Endothelial cell of umbilical vein (primary cell): ENCODE measurements at regions not wholly inside any gene's neighbourhood (a gene's known extent, or its start where the extent isn't known, plus 50 kb on each side); places are given as distances from the start of the nearest gene placed in this dataset.

ENCODE experiments used
- BruUV-seq: library from RNA; stranded (reverse); fragments of 400-500 nt; replicated peaks from 2 replicates; lab custom pipeline; 2021; lab: Mats Ljungman, UMichigan
- CTCF ChIA-PET: fragments of 300-600, 350-600 bp; sonication (Branson Sonifier 250); formaldehyde crosslinking; loops from one replicate; lab custom pipeline; 2021; ENCODE audit warnings: antibody characterized with exemption, inconsistent platforms; lab: Charles Lee
- POLR2A ChIA-PET: fragments of 300-600, 350-600 bp; sonication (Branson Sonifier 250); formaldehyde crosslinking; loops from one replicate; lab custom pipeline; 2021; ENCODE audit warnings: antibody characterized with exemption, inconsistent platforms; lab: Charles Lee
- DNase-seq: peaks from one replicate; pipeline ENCODE4 v3.0.0-alpha.2; 2011; ENCODE audit warnings: low read depth, low spot score
- FAIRE-seq: peaks from 2 replicates; lab custom pipeline; 2011; peaks lifted over from hg19 to GRCh38; lab: Jason Lieb, UNC
- H2AFZ ChIP-seq: 2 replicates; pipeline ENCODE4 v1.6.0; 2012; ENCODE audit warnings: low read depth, low read length, control low read depth, inconsistent platforms
- H3K27ac ChIP-seq: 2 replicates; pipeline ENCODE4 v1.5.1; 2011; ENCODE audit warnings: low read depth, mild to moderate bottlenecking, control low read depth, low read length, moderate library complexity; ENCODE audit not compliant: insufficient read depth
- H3K27me3 ChIP-seq, 2 experiments: 2 replicates each; pipeline versions ENCODE4 v1.6.0 to v1.6.1; 2011; ENCODE audit warnings: low read length in 2 of 2, mixed read lengths in 1 of 2; ENCODE audit not compliant: control insufficient read depth in 2 of 2, insufficient read depth in 2 of 2
- H3K36me3 ChIP-seq, 2 experiments: 2 replicates in 1 of 2; 3 replicates in 1 of 2; pipeline ENCODE4 v1.5.1; 2011; ENCODE audit warnings: low read length in 2 of 2, mild to moderate bottlenecking in 1 of 2, moderate library complexity in 1 of 2; ENCODE audit not compliant: control insufficient read depth in 2 of 2, insufficient read depth in 2 of 2; ENCODE audit errors: extremely low read depth in 1 of 2
- H3K4me1 ChIP-seq: 3 replicates; pipeline ENCODE4 v1.5.1; 2011; ENCODE audit warnings: mild to moderate bottlenecking, low read length; ENCODE audit not compliant: control insufficient read depth, insufficient read depth; ENCODE audit errors: extremely low read depth
- H3K4me2 ChIP-seq: 2 replicates; pipeline ENCODE4 v1.6.1; 2011; ENCODE audit warnings: low read length, control low read depth, mixed read lengths; ENCODE audit not compliant: insufficient read depth
- H3K4me3 ChIP-seq, 3 experiments: fragments of 200-600 bp in 1 of 3; sonication (generic), shearing (Covaris generic) in 1 of 3; replicated peaks in 1 of 3; 2 replicates each; pipeline ENCODE4 v1.5.1; 2011 to 2016; ENCODE audit warnings: control low read depth in 3 of 3, low read length in 3 of 3, mild to moderate bottlenecking in 2 of 3, inconsistent platforms in 1 of 3, low read depth in 1 of 3, moderate library complexity in 1 of 3; ENCODE audit not compliant: insufficient read depth in 1 of 3
- H3K79me2 ChIP-seq: 2 replicates; pipeline ENCODE4 v1.6.0; 2012; ENCODE audit warnings: low read length, inconsistent platforms; ENCODE audit not compliant: control insufficient read depth, insufficient read depth
- H3K9ac ChIP-seq: replicated peaks from 2 replicates; pipeline ENCODE3; 2011; ENCODE audit warnings: low read length, control low read depth; ENCODE audit not compliant: insufficient read depth; ENCODE audit errors: extremely low read depth
- H3K9me1 ChIP-seq: replicated peaks from 3 replicates; pipeline ENCODE4 v1.6.0; 2011; ENCODE audit warnings: mild to moderate bottlenecking, low read length; ENCODE audit not compliant: control insufficient read depth, insufficient read depth; ENCODE audit errors: extremely low read depth
- H3K9me3 ChIP-seq: replicated peaks from 2 replicates; pipeline ENCODE4 v1.5.1; 2012; ENCODE audit warnings: low read length, inconsistent platforms; ENCODE audit not compliant: control insufficient read depth, insufficient read depth
- H4K20me1 ChIP-seq: replicated peaks from 2 replicates; pipeline ENCODE3; 2011; ENCODE audit warnings: mild to moderate bottlenecking, low read length; ENCODE audit not compliant: control insufficient read depth, insufficient read depth; ENCODE audit errors: extremely low read depth
- EZH2 ChIP-seq: IDR thresholded peaks from 2 replicates; pipeline ENCODE4 v1.6.1; 2012; ENCODE audit warnings: borderline replicate concordance, low read depth, mild to moderate bottlenecking, moderate library complexity, low read length, inconsistent platforms; ENCODE audit not compliant: severe bottlenecking
- FOS ChIP-seq: IDR thresholded peaks from 2 replicates; pipeline ENCODE4 v1.6.1; 2011; ENCODE audit warnings: mild to moderate bottlenecking, low read length, moderate library complexity, borderline replicate concordance; ENCODE audit not compliant: insufficient read depth
- GATA2 ChIP-seq: IDR thresholded peaks from 2 replicates; pipeline ENCODE4 v1.7.0; 2011; ENCODE audit warnings: low read depth, mild to moderate bottlenecking, moderate library complexity, mixed read lengths, low read length; ENCODE audit not compliant: insufficient read length, insufficient read depth
- JUN ChIP-seq: IDR thresholded peaks from 2 replicates; pipeline ENCODE4 v1.6.1; 2011; ENCODE audit warnings: borderline replicate concordance, low read depth; ENCODE audit not compliant: insufficient read length, insufficient read depth
- MYC ChIP-seq: IDR thresholded peaks from one replicate; pipeline ENCODE4 v1.6.1; 2011; ENCODE audit warnings: mild to moderate bottlenecking, low read depth, low read length
- POLR2A ChIP-seq: IDR thresholded peaks from 2 replicates; pipeline ENCODE4 v1.6.1; 2012; ENCODE audit warnings: low read depth, mild to moderate bottlenecking, control low read depth, low read length
- POLR2AphosphoS5 ChIP-seq: IDR thresholded peaks from 2 replicates; pipeline ENCODE4 v1.6.1; 2012; ENCODE audit warnings: low read depth, mild to moderate bottlenecking, control low read depth, low read length, moderate library complexity; ENCODE audit not compliant: insufficient read depth
- dilution Hi-C: fragments of 300-500 bp; cut with MboI; formaldehyde crosslinking; loops from one replicate; pipeline ENCODE4 v1.15.0; 2019; ENCODE audit warnings: low sequenced_read_pairs; ENCODE audit not compliant: extremely low pct_ligation_motif_present
- intact Hi-C: fragments of 100-400 bp; cut with micrococcal nuclease; formaldehyde crosslinking; loops from one replicate; pipeline ENCODE4 v1.10.0; 2022
- TF ChIP-seq, protein P1 (sequence below): IDR thresholded peaks from 2 replicates; pipeline ENCODE4 v1.6.1; 2011; ENCODE audit not compliant: insufficient read depth, insufficient read length
- TF ChIP-seq, protein P2 (sequence below), 2 donors: IDR thresholded peaks; 1 replicate in 1 of 2; 2 replicates in 1 of 2; pipeline ENCODE4 v1.5.1; 2011; ENCODE audit warnings: low read length in 2 of 2, mild to moderate bottlenecking in 2 of 2, moderate library complexity in 2 of 2, control low read depth in 1 of 2, inconsistent platforms in 1 of 2, low read depth in 1 of 2; ENCODE audit not compliant: insufficient read depth in 1 of 2; ENCODE audit errors: extremely low read depth in 1 of 2

DNA sequence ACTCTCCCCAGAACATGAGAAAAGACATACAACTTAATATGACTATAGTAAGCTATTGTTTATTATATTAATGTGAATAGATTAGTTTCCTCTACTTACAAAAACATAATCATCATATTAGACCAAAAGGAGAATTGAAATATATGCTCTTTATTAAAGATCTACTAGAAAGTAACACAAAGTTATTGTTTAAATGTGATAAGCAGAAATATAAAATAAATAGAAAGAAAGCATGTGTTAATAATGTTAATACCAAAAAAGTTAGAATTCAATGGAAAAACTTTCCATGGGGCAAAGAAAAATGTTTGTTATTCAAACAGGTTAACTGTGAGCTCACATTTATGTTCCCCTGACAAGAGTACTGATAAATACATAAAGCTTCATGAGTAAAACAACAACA is 421.4 kb upstream of the UBE2E3 start:
- FAIRE-seq = no peak
- TF ChIP-seq POLR2A (no peak), FOS (no peak)
- TF ChIP-seq, protein P1, sequence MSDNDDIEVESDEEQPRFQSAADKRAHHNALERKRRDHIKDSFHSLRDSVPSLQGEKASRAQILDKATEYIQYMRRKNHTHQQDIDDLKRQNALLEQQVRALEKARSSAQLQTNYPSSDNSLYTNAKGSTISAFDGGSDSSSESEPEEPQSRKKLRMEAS = no peak
- Histone ChIP-seq H3K4me2 (no peak overlapping the region), H2AFZ (no peak overlapping the region), H3K9ac (no peak overlapping the region), H3K9me1 (no peaks in the 10 kb centered on the region), H3K9me3 (no peaks in the 10 kb centered on the region), H3K27ac (no peak overlapping the region), H3K4me3 (no peak overlapping the region), H3K27me3 (no peaks in the 10 kb centered on the region), H3K79me2 (no peaks in the 10 kb centered on the region), H4K20me1 (no peaks in the 10 kb centered on the region), H3K36me3 (no peaks in the 10 kb centered on the region), H3K4me1 (peaks cover 6% of the 10 kb centered on the region)
- CTCF ChIA-PET = interaction anchor here (0.9 kb wide), 1 partner anchor 9 kb away, joined by 3 read pairs; no protein-coding TSS in a partner anchor
- no TSS peak for BruUV-seq
- DNase-seq = no peak
- dilution Hi-C loops = no loop called here
- POLR2A ChIA-PET = no interaction called here
- intact Hi-C loops = no loop called here

DNA sequence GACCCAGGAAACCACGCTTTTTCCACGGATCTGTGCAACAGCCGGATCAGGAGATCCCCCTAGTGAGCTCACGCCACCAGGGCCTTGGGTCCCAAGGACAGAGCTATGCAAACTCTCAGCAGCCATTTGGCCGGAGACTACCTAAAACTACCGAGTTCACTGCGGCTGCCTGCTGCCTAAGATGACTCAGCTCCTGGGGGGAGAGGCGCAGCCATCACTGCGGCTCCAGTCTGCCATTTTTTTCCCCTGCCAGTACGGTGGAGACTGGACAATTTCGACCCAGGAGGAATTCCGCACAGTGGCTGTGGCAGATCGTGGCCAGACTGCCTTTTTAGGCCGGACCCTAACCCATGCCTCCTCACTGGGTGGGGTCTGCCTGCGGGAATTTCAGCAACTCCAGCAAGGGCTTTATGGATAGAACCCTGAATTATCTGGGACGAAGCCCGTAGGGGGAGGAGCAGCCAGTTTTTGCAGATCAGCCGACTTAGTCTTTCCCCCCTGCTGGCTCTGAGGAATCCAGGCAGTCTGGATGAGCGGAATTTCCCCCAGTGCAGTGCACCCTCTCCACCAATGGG is 424.9 kb upstream of the UBE2E3 start:
- no TSS peak for BruUV-seq
- Histone ChIP-seq H3K27ac (no peak overlapping the region), H3K27me3 (no peaks in the 10 kb centered on the region), H3K79me2 (no peaks in the 10 kb centered on the region), H2AFZ (no peak overlapping the region), H3K36me3 (no peaks in the 10 kb centered on the region), H3K4me2 (no peak overlapping the region), H3K4me1 (peaks cover 6% of the 10 kb centered on the region), H3K9me3 (no peaks in the 10 kb centered on the region), H3K9me1 (no peaks in the 10 kb centered on the region), H3K9ac (no peak overlapping the region), H4K20me1 (no peaks in the 10 kb centered on the region), H3K4me3 (no peak overlapping the region)
- no peak for DNase-seq
- no peak for FAIRE-seq
- no peak for TF ChIP-seq EZH2
- TF ChIP-seq, protein P2, sequence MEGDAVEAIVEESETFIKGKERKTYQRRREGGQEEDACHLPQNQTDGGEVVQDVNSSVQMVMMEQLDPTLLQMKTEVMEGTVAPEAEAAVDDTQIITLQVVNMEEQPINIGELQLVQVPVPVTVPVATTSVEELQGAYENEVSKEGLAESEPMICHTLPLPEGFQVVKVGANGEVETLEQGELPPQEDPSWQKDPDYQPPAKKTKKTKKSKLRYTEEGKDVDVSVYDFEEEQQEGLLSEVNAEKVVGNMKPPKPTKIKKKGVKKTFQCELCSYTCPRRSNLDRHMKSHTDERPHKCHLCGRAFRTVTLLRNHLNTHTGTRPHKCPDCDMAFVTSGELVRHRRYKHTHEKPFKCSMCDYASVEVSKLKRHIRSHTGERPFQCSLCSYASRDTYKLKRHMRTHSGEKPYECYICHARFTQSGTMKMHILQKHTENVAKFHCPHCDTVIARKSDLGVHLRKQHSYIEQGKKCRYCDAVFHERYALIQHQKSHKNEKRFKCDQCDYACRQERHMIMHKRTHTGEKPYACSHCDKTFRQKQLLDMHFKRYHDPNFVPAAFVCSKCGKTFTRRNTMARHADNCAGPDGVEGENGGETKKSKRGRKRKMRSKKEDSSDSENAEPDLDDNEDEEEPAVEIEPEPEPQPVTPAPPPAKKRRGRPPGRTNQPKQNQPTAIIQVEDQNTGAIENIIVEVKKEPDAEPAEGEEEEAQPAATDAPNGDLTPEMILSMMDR (IDR thresholded peaks at IDR 0.05; ENCODE audit: extremely low read depth in 1 of 2, insufficient read depth in 1 of 2, low read depth in 1 of 2, low read length in 2 of 2) = no peak
- no peak for TF ChIP-seq POLR2A
- TF ChIP-seq, protein P1 = no peak
- TF ChIP-seq FOS = no peak
- TF ChIP-seq POLR2AphosphoS5 = no peak
- TF ChIP-seq MYC = no peak
- TF ChIP-seq JUN = no peak
- no peak for TF ChIP-seq GATA2
- ChIA-PET CTCF (interaction anchor here (1.9 kb wide), 1 partner anchor 8 kb away, joined by 7 read pairs; no protein-coding TSS in a partner anchor), POLR2A (no interaction called here)
- dilution Hi-C loops (no loop called here), intact Hi-C loops (no loop called here)
